ENCODE measurements at regions not wholly inside any gene's neighbourhood (a gene's known extent, or its start where the extent isn't known, plus 50 kb on each side); places are given as distances from the start of the nearest gene placed in this dataset.

DNA sequence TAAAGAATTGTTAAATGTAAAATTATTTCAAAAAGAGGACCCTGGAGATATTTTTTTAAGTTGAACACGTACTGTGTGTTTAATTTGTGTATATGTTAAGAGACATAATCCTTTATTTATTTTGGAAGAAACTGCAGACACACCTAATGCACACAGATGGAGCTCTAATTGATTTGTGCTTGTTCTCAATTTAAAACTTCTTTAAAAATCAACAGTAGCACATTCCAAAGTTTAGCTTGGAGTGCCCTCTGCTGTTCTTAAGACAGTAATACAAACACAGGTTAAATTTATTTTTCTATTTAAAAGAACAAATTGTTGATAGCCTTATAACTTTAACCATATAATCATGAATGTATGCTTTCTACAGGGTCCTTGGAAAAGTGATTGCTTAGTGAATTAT is 277.6 kb upstream of the ADAMTS16 start:
- DNase-seq, result peak; percentile 32

DNA sequence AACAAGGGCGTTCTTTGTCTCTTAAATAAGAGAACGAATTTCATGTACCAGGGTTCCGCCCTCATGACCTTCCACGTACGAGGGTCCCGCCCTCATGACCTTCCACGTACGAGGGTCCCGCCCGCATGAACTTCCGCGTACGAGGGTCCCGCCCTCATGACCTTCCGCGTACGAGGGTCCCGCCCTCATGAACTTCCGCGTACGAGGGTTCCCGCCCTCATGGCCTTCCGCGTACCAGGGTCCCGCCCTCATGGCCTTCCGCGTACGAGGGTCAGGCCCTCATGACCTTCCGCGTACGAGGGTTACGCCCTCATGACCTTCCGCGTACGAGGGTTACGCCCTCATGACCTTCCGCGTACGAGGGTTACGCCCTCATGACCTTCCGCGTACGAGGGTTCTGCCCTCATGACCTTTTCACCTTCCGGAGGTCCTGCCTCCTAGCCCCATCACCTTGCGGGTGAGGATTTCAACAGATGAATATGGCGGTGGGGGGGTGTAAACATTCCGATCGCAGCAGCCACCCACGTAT is 273.9 kb upstream of the ADAMTS16 start:
- DNase-seq, result no peak

GRCh38 chr5:4866817-4867216 is 273.3 kb upstream of the ADAMTS16 start:
- no peak for DNase-seq

GRCh38 chr5:4868140-4868735 is 271.9 kb upstream of the ADAMTS16 start:
- DNase-seq, result peak; percentile 21

DNA sequence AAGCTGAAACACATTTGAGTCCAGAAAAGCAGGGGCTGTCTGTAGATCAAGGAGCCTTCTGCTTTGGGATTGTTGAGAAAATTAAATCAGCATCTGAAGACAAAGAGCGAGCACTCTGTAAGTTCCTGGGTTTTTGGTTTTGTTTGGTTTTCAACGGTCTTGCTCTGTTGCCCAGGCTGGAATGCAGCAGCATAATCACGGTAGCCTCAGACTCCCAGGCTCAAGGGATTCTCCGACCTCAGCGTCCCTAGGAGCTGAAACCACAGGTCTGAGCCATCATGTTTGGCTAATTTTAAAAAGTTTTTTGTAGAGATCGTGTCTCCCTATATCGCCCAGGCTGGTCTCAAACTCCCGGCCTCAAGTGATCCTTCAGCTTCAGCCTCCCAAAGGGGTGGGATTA is 266.5 kb upstream of the ADAMTS16 start:
- DNase-seq, result no peak

DNA sequence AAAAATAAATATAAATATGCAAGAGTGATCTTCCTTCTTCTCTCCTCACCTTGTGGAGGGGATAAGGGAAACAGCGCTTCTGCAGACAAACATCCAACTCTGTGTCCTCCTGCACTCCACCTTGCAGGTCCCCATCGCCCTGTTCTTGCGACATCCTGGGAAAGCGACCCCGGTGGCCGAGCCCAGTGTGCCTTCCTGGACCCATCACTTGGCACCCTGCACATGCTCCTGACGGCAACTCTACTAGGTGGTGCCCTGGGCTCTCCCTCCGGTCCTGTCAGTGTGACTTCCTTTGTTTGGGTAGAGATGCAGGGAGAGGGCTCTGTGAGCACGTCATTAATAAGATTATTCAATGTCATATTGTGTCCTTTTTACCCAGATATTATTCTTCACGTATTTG is 266.0 kb upstream of the ADAMTS16 start:
- no peak for DNase-seq

DNA sequence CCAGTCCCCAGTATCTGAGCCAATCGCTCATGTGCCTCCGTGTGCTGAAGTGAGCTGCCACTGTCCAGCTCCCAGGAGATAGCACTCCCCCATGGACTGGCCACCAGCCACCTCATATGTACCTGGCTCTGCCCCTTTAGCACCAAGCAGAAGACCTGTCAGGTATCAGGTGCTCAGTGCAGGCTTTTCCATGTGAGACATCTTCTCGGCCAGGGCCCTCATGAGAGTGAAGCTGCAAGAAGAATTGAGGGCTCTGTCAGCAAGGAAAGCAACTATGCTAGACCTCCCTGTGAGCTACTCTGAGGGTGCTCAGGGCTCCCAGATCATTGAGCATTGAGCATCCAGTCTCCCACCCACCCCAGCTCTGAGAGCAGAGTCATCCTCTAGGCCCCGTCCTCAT is 264.2 kb upstream of the ADAMTS16 start:
- no peak for DNase-seq

- DNase-seq, result no peak
Measured at GRCh38 chr5:4876804-4877203, 263.3 kb upstream of the ADAMTS16 start.

GRCh38 chr5:4877579-4877978 is 262.6 kb upstream of the ADAMTS16 start:
- no peak for DNase-seq

GRCh38 chr5:4879075-4879474 is 261.1 kb upstream of the ADAMTS16 start:
- no peak for DNase-seq

- DNase-seq, result peak; percentile 62
Measured at GRCh38 chr5:4879693-4880303, 260.3 kb upstream of the ADAMTS16 start.

DNA sequence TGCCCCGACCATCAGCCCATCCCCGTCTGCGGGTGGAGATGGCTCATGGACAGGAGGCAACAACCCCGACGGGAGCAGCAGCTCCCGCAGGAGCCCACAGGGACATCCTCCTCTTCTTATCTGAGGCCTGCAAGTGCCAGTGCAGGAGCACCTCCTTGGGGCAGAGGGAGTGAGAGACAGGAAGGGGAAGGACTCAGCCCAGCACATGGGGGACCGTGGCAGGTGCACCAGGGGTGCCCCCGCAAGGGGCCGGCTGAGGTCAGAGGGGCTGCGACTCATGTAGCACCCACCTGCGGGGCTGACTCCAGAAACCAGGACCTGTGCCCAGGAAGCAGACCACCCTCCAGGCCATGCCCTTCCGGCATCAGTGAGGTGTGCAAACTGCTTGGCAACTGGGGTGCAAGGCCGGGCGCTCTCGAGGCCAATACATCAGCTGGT is 259.8 kb upstream of the ADAMTS16 start:
- no peak for DNase-seq

- DNase-seq, result no peak
Measured at GRCh38 chr5:4881366-4882002, 258.6 kb upstream of the ADAMTS16 start.

DNA sequence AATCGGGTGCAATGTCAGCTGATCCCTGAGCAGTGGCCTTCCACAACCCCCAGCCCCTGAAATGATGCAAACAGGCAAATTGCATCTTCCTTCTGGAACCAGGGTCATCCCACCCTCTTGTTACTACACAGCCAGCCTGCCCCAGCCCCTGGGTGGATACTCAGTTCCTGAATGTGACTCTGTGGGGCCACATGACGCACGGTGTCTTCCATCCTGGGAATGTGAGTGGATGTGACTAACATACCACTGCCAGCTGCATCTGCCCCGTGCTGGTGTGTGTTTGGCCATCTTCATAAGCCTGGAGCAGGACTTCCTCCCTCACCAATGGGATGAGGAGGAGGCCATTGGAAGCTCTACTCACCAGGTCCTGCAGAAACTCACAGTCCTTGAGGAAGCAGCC is 257.9 kb upstream of the ADAMTS16 start:
- no peak for DNase-seq

- no peak for DNase-seq
Measured at GRCh38 chr5:4883360-4883759, 256.8 kb upstream of the ADAMTS16 start.

GRCh38 chr5:4893063-4893744 is 246.9 kb upstream of the ADAMTS16 start:
- no peak for DNase-seq

GRCh38 chr5:4896328-4896727 is 243.8 kb upstream of the ADAMTS16 start:
- no peak for DNase-seq

DNA sequence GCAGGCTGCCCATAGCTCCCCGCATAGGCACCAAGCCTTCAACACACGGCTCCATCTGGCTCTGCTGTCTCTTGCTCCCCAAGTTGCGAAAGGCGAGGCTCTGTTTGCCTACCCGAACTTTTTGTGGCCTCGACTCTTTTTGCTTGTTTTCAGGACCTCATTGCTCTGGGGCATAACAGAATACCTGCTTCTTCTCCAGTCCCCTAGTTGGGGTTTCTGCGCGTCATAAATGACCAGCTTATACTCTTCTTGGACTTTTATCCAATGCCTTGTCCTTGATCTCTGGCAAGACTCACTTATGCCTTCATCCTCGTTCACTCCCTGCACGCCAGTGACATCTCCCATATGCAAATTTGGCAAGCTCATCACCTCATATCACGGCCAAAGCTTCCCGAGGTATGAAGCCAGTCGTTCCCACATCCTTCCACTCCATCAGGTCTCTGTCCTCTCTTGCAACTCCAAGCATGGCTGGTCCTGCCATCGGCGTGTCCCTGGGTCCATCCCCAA is 238.8 kb upstream of the ADAMTS16 start:
- DNase-seq, result no peak

GRCh38 chr5:4901924-4902323 is 238.2 kb upstream of the ADAMTS16 start:
- DNase-seq, result no peak

- DNase-seq, result no peak
Measured at GRCh38 chr5:4905674-4906520, 234.2 kb upstream of the ADAMTS16 start.

GRCh38 chr5:4906786-4907185 is 233.3 kb upstream of the ADAMTS16 start:
- no peak for DNase-seq

DNA sequence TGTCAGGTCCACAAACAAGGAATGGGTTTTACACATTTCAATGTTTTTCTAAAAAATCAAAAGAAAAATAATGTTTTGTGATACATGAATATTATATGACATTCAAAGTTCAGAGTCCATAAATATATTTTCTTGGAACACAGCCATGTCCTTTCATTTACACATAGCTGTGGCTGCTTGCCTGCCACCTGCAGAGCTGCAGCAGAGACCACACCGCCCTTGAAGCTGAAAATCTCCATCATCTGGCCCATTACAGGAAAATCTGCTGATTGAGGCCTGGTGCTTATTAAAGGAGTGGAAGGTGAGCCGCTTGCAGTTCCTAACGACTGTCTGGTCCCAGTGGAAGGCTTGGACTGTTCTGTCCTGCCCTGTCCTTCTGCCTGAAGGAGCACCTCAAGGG is 232.6 kb upstream of the ADAMTS16 start:
- DNase-seq, result no peak

- no peak for DNase-seq
Measured at GRCh38 chr5:4909086-4909485, 231.0 kb upstream of the ADAMTS16 start.
